Stimulated activated naive CD8-positive, alpha-beta T cell treated with anti-CD3 and anti-CD28 coated beads, Interleukin-15, amount 100 ng/mL, for 72 hours (primary cell): ENCODE measurements at regions not wholly inside any gene's neighbourhood (a gene's known extent, or its start where the extent isn't known, plus 50 kb on each side); places are given as distances from the start of the nearest gene placed in this dataset.

Experiments
- ATAC-seq: fragments of 150-1000 bp; cut with Tn5 transposase; 2 replicates; pipeline ENCODE4 v1.10.0; 2021; ENCODE audit warnings: mild to moderate bottlenecking, moderate library complexity
- DNase-seq, 2 donors: peaks; one replicate each; pipeline ENCODE4 v3.0.0; 2021 to 2022
- H3K27ac Mint-ChIP-seq, 2 donors: one replicate each; pipeline ENCODE4 v1.8.0; 2022; ENCODE audit warnings: mild to moderate bottlenecking in 2 of 2, mixed read lengths in 2 of 2, moderate library complexity in 2 of 2
- H3K27me3 Mint-ChIP-seq: one replicate; pipeline ENCODE4 v1.8.0; 2022; ENCODE audit warnings: mixed read lengths
- H3K4me1 Mint-ChIP-seq: one replicate; pipeline ENCODE4 v1.8.0; 2022; ENCODE audit warnings: mild to moderate bottlenecking, mixed read lengths
- H3K4me3 Mint-ChIP-seq, 2 donors: one replicate each; pipeline ENCODE4 v1.8.0; 2022; ENCODE audit warnings: mild to moderate bottlenecking in 2 of 2, mixed read lengths in 2 of 2, moderate library complexity in 1 of 2
- H3K9me3 Mint-ChIP-seq, 2 donors: one replicate each; pipeline ENCODE4 v1.8.0; 2022; ENCODE audit warnings: mixed read lengths in 2 of 2

GRCh38 chr6:118401325-118401975 lies 146.6 kb upstream of the PLN start:
- Mint-ChIP-seq H3K9me3 (peaks cover 0 to 5% of the 10 kb centered on the region in 2 donors), H3K4me1 (no peaks in the 10 kb centered on the region), H3K27me3 (no peaks in the 10 kb centered on the region)

GRCh38 chr6:118403036-118403435 lies 145.1 kb upstream of the PLN start:
- DNase-seq = no peak
- ATAC-seq = no peak
- no peaks in the 10 kb centered on the region for H3K4me1 Mint-ChIP-seq
- H3K27ac Mint-ChIP-seq = no peak overlapping the region
- H3K27me3 Mint-ChIP-seq = no peaks in the 10 kb centered on the region
- H3K4me3 Mint-ChIP-seq = no peak overlapping the region
- H3K9me3 Mint-ChIP-seq = peaks cover 0 to 6% of the 10 kb centered on the region in 2 donors

More at GRCh38 chr6:118401325-118401975, 146.6 kb upstream of the PLN start:
- Mint-ChIP-seq H3K27ac (no peak overlapping the region), H3K4me3 (no peak overlapping the region)
- DNase-seq = no peak
- no peak for ATAC-seq

- DNase-seq (no peak), ATAC-seq (no peak)
- peaks cover 20 to 38% of the 10 kb centered on the region in 2 donors for H3K9me3 Mint-ChIP-seq
- no peaks in the 10 kb centered on the region for H3K27me3 Mint-ChIP-seq
- no peaks in the 10 kb centered on the region for H3K4me1 Mint-ChIP-seq
- no peak overlapping the region for H3K27ac Mint-ChIP-seq
- no peak overlapping the region for H3K4me3 Mint-ChIP-seq
Measured at GRCh38 chr6:118408863-118409262, 139.2 kb upstream of the PLN start.

- no peaks in the 10 kb centered on the region for H3K4me1 Mint-ChIP-seq
- H3K9me3 Mint-ChIP-seq = peaks cover 20 to 38% of the 10 kb centered on the region in 2 donors
- no peak for DNase-seq
- no peak overlapping the region for H3K27ac Mint-ChIP-seq
- H3K4me3 Mint-ChIP-seq = no peak overlapping the region
- no peaks in the 10 kb centered on the region for H3K27me3 Mint-ChIP-seq
- ATAC-seq = no peak
Measured at GRCh38 chr6:118410001-118410400, 138.1 kb upstream of the PLN start.
